ENCODE measurements at regions not wholly inside any gene's neighbourhood (a gene's known extent, or its start where the extent isn't known, plus 50 kb on each side); places are given as distances from the start of the nearest gene placed in this dataset.

- no peaks in the 10 kb centered on the region for H3K27me3 ChIP-seq (ENCODE audit: control insufficient read depth, insufficient read depth, low read length)
- peaks cover 4% of the 10 kb centered on the region for H3K4me1 ChIP-seq (ENCODE audit: control insufficient read depth, extremely low read depth, insufficient read depth, low read length)
- H3K79me2 ChIP-seq (ENCODE audit: control insufficient read depth, insufficient read depth, low read length): no peaks in the 10 kb centered on the region
- no peaks in the 10 kb centered on the region for H4K20me1 ChIP-seq (ENCODE audit: control insufficient read depth, extremely low read depth, insufficient read depth, low read length)
- H2AFZ ChIP-seq (ENCODE audit: low read length): no peak overlapping the region
- DNase-seq (ENCODE audit: low read depth in 2 of 2): no peak
- H3K9me3 ChIP-seq (ENCODE audit: control insufficient read depth, insufficient read depth, low read depth, low read length): no peaks in the 10 kb centered on the region
- H3K4me3 ChIP-seq (replicated peaks in 1 of 4; ENCODE audit: control extremely low read depth in 1 of 4, insufficient read depth in 1 of 4, low read depth in 3 of 4, low read length in 4 of 4): no peak overlapping the region
- no peak overlapping the region for H3K4me2 ChIP-seq (ENCODE audit: extremely low read depth, insufficient read depth, low read length)
- no peak for TF ChIP-seq EZH2 (IDR thresholded peaks at IDR 0.05; ENCODE audit: low read length, missing control alignments)
- no peak for TF ChIP-seq CTCF (conservative IDR thresholded peaks at IDR 0.05 in 1 of 2, IDR thresholded peaks at IDR 0.05 in 1 of 2; ENCODE audit: low read depth in 1 of 2, low read length in 2 of 2)
- H3K27ac ChIP-seq (ENCODE audit: insufficient read depth, low read length): no peak overlapping the region
- no peaks in the 10 kb centered on the region for H3K36me3 ChIP-seq (ENCODE audit: control insufficient read depth, insufficient read depth, low read length)
- no peak overlapping the region for H3K9ac ChIP-seq (ENCODE audit: insufficient read depth, low read length)
Measured at GRCh38 chr15:70262171-70262570, 164.5 kb upstream of the TLE3 start.

- Histone ChIP-seq H3K9me3 (ENCODE audit: control insufficient read depth, insufficient read depth, low read depth, low read length) (no peaks in the 10 kb centered on the region), H3K27me3 (ENCODE audit: control insufficient read depth, insufficient read depth, low read length) (peaks cover 3% of the 10 kb centered on the region), H4K20me1 (ENCODE audit: control insufficient read depth, extremely low read depth, insufficient read depth, low read length) (no peaks in the 10 kb centered on the region), H3K36me3 (ENCODE audit: control insufficient read depth, insufficient read depth, low read length) (no peaks in the 10 kb centered on the region), H3K79me2 (ENCODE audit: control insufficient read depth, insufficient read depth, low read length) (no peaks in the 10 kb centered on the region), H3K4me1 (ENCODE audit: control insufficient read depth, extremely low read depth, insufficient read depth, low read length) (peaks cover 2% of the 10 kb centered on the region), H2AFZ (ENCODE audit: low read length) (no peak overlapping the region), H3K4me2 (ENCODE audit: extremely low read depth, insufficient read depth, low read length) (no peak overlapping the region), H3K4me3 (replicated peaks in 1 of 4; ENCODE audit: control extremely low read depth in 1 of 4, insufficient read depth in 1 of 4, low read depth in 3 of 4, low read length in 4 of 4) (no peak overlapping the region), H3K9ac (ENCODE audit: insufficient read depth, low read length) (no peak overlapping the region), H3K27ac (ENCODE audit: insufficient read depth, low read length) (no peak overlapping the region)
- no peak for TF ChIP-seq CTCF (conservative IDR thresholded peaks at IDR 0.05 in 1 of 2, IDR thresholded peaks at IDR 0.05 in 1 of 2; ENCODE audit: low read depth in 1 of 2, low read length in 2 of 2)
- no peak for TF ChIP-seq EZH2 (IDR thresholded peaks at IDR 0.05; ENCODE audit: low read length, missing control alignments)
- DNase-seq (ENCODE audit: low read depth in 2 of 2): no peak
Measured at GRCh38 chr15:70261083-70261482, 163.4 kb upstream of the TLE3 start.

GRCh38 chr15:70260580-70260979 lies 162.9 kb upstream of the TLE3 start:
- Histone ChIP-seq H3K27me3 (ENCODE audit: control insufficient read depth, insufficient read depth, low read length) (peaks cover 5% of the 10 kb centered on the region), H3K27ac (ENCODE audit: insufficient read depth, low read length) (no peak overlapping the region), H3K4me3 (replicated peaks in 1 of 4; ENCODE audit: control extremely low read depth in 1 of 4, insufficient read depth in 1 of 4, low read depth in 3 of 4, low read length in 4 of 4) (no peak overlapping the region), H3K4me1 (ENCODE audit: control insufficient read depth, extremely low read depth, insufficient read depth, low read length) (peaks cover 2% of the 10 kb centered on the region), H3K79me2 (ENCODE audit: control insufficient read depth, insufficient read depth, low read length) (no peaks in the 10 kb centered on the region), H3K9ac (ENCODE audit: insufficient read depth, low read length) (no peak overlapping the region), H2AFZ (ENCODE audit: low read length) (no peak overlapping the region), H4K20me1 (ENCODE audit: control insufficient read depth, extremely low read depth, insufficient read depth, low read length) (no peaks in the 10 kb centered on the region), H3K4me2 (ENCODE audit: extremely low read depth, insufficient read depth, low read length) (no peak overlapping the region), H3K36me3 (ENCODE audit: control insufficient read depth, insufficient read depth, low read length) (no peaks in the 10 kb centered on the region), H3K9me3 (ENCODE audit: control insufficient read depth, insufficient read depth, low read depth, low read length) (no peaks in the 10 kb centered on the region)
- DNase-seq (ENCODE audit: low read depth in 2 of 2): no peak
- no peak for TF ChIP-seq EZH2 (IDR thresholded peaks at IDR 0.05; ENCODE audit: low read length, missing control alignments)
- TF ChIP-seq CTCF (conservative IDR thresholded peaks at IDR 0.05 in 1 of 2, IDR thresholded peaks at IDR 0.05 in 1 of 2; ENCODE audit: low read depth in 1 of 2, low read length in 2 of 2): no peak
